ENCODE measurements at regions not wholly inside any gene's neighbourhood (a gene's known extent, or its start where the extent isn't known, plus 50 kb on each side); places are given as distances from the start of the nearest gene placed in this dataset.

- DNase-seq (ENCODE audit: low read depth), result no peak
- no peak for TF ChIP-seq CTCF (IDR thresholded peaks at IDR 0.05; ENCODE audit: insufficient read depth, low read length)
- no peak overlapping the region for H3K4me3 ChIP-seq (ENCODE audit: low read depth, low read length)
Measured at GRCh38 chrX:9338986-9339385, 125.9 kb upstream of the TBL1X start.

- peak; percentile 5 for DNase-seq (ENCODE audit: low read depth)
- no peak for TF ChIP-seq CTCF (IDR thresholded peaks at IDR 0.05; ENCODE audit: insufficient read depth, low read length)
- H3K4me3 ChIP-seq (ENCODE audit: low read depth, low read length), result no peak overlapping the region
Measured at GRCh38 chrX:9339603-9340491, 125.0 kb upstream of the TBL1X start.

GRCh38 chrX:9340598-9341290 is 124.1 kb upstream of the TBL1X start:
- peak; percentile 82 for DNase-seq (ENCODE audit: low read depth)
- no peak overlapping the region for H3K4me3 ChIP-seq (ENCODE audit: low read depth, low read length)
- TF ChIP-seq CTCF (IDR thresholded peaks at IDR 0.05; ENCODE audit: insufficient read depth, low read length), result no peak

- DNase-seq (ENCODE audit: low read depth), result peak; percentile 57
- no peak for TF ChIP-seq CTCF (IDR thresholded peaks at IDR 0.05; ENCODE audit: insufficient read depth, low read length)
- no peak overlapping the region for H3K4me3 ChIP-seq (ENCODE audit: low read depth, low read length)
Measured at GRCh38 chrX:9341291-9342201, 123.3 kb upstream of the TBL1X start.

- no peak for TF ChIP-seq CTCF (IDR thresholded peaks at IDR 0.05; ENCODE audit: insufficient read depth, low read length)
- H3K4me3 ChIP-seq (ENCODE audit: low read depth, low read length), result peak overlapping the region; percentile 31
- peak; percentile 82 for DNase-seq (ENCODE audit: low read depth)
Measured at GRCh38 chrX:9342561-9343051, 122.3 kb upstream of the TBL1X start.

GRCh38 chrX:9343971-9344370 is 120.9 kb upstream of the TBL1X start:
- no peak for TF ChIP-seq CTCF (IDR thresholded peaks at IDR 0.05; ENCODE audit: insufficient read depth, low read length)
- no peak overlapping the region for H3K4me3 ChIP-seq (ENCODE audit: low read depth, low read length)
- no peak for DNase-seq (ENCODE audit: low read depth)
